Right lobe of liver (tissue), 6 donors: ENCODE measurements at regions not wholly inside any gene's neighbourhood (a gene's known extent, or its start where the extent isn't known, plus 50 kb on each side); places are given as distances from the start of the nearest gene placed in this dataset.

Experiments used
- ATAC-seq, 4 donors: fragments of 200-7000 bp; cut with Tn5 transposase; one replicate each; pipeline ENCODE4 v1.9.1; 2020; ENCODE audit warnings: mild to moderate bottlenecking in 4 of 4, moderate library complexity in 4 of 4
- DNase-seq, 3 donors: peaks; one replicate each; pipeline ENCODE4 v3.0.0-alpha.2; 2020
- H3K27ac ChIP-seq, 3 donors: fragments of 200-600 bp; one replicate each; pipeline ENCODE4 v1.8.0; 2022
- H3K27me3 ChIP-seq, 2 donors: fragments of 200-600 bp; one replicate each; pipeline ENCODE4 v1.8.0; 2022
- H3K36me3 ChIP-seq, 4 donors: fragments of 200-600 bp; sonication (generic) in 1 of 4; one replicate each; pipeline versions ENCODE4 v1.5.1 to v1.8.0; 2017 to 2022; ENCODE audit warnings: control low read depth in 1 of 4
- H3K4me1 ChIP-seq, 4 donors: fragments of 200-600 bp; sonication (generic) in 1 of 4; one replicate each; pipeline versions ENCODE4 v1.5.1 to v1.8.0; 2017 to 2022; ENCODE audit warnings: control low read depth in 1 of 4
- H3K4me3 ChIP-seq, 3 donors: fragments of 200-600 bp; one replicate each; pipeline ENCODE4 v1.8.0; 2022
- H3K9me3 ChIP-seq, 4 donors: fragments of 200-600 bp; sonication (generic) in 1 of 4; one replicate each; pipeline versions ENCODE4 v1.5.1 to v1.8.0; 2017 to 2022; ENCODE audit warnings: control low read depth in 1 of 4
- CTCF ChIP-seq, 4 donors: fragments of 200-600 bp in 3 of 4; fragments of 450-650 bp in 1 of 4; IDR thresholded peaks; one replicate each; pipeline versions ENCODE4 v1.5.1 to v1.8.0; 2016 to 2022; ENCODE audit warnings: antibody characterized with exemption in 4 of 4, mild to moderate bottlenecking in 2 of 4
- POLR2A ChIP-seq: fragments of 450-650 bp; IDR thresholded peaks from one replicate; pipeline ENCODE4 v1.6.1; 2017; ENCODE audit warnings: antibody characterized with exemption, mild to moderate bottlenecking
- WGBS: methylation state at CpG from one replicate; pipeline ENCODE4 v1.1.6; 2018; ENCODE audit warnings: low coverage, low lambda C conversion rate; ENCODE audit not compliant: insufficient coverage; ENCODE audit errors: missing lambda C conversion rate; 5-methylcytosine and 5-hydroxymethylcytosine counted together
- intact Hi-C, 2 donors: fragments of 100-400 bp; cut with DNase I; formaldehyde crosslinking; loops; one replicate each; pipeline versions ENCODE4 v1.11.2 to v1.14.1; 2022
- donor health status: DM: no; HTN: yes; CAD: no.
- donor health status: DM: no; HTN: no; CAD: no.
- donor health status: DM: no; HTN: no; CAD: no.
- donor health status: DM: no; HTN: yes; CAD: no.
- donor health status: DM: no; HTN: yes; CAD: no.

GRCh38 chr13:56700324-56700723 lies 440.4 kb upstream of the PRR20A start:
- no peaks in the 10 kb centered on the region for H3K4me1 ChIP-seq
- H3K27ac ChIP-seq = no peak overlapping the region
- intact Hi-C loops = no loop called here
- H3K4me3 ChIP-seq = no peak overlapping the region
- H3K36me3 ChIP-seq = no peaks in the 10 kb centered on the region
- H3K9me3 ChIP-seq = no peaks in the 10 kb centered on the region
- WGBS = 61% methylated on average over 4 of the region's 4 CpGs
- TF ChIP-seq POLR2A = no peak
- TF ChIP-seq CTCF (IDR thresholded peaks at IDR 0.05) = no peak
- no peak for ATAC-seq
- no peaks in the 10 kb centered on the region for H3K27me3 ChIP-seq
- DNase-seq = no peak

GRCh38 chr13:56706485-56706884 lies 434.2 kb upstream of the PRR20A start:
- Histone ChIP-seq H3K27ac (no peak overlapping the region), H3K36me3 (no peaks in the 10 kb centered on the region), H3K27me3 (no peaks in the 10 kb centered on the region), H3K4me3 (no peak overlapping the region), H3K9me3 (no peaks in the 10 kb centered on the region), H3K4me1 (no peaks in the 10 kb centered on the region)
- no peak for ATAC-seq
- intact Hi-C loops = no loop called here
- TF ChIP-seq POLR2A (no peak), CTCF (IDR thresholded peaks at IDR 0.05) (no peak)
- DNase-seq = no peak
- 36% methylated on average over 2 of the region's 2 CpGs for WGBS

GRCh38 chr13:56713656-56714055 lies 427.1 kb upstream of the PRR20A start:
- Histone ChIP-seq H3K4me1 (no peaks in the 10 kb centered on the region), H3K36me3 (no peaks in the 10 kb centered on the region), H3K4me3 (no peak overlapping the region), H3K9me3 (no peaks in the 10 kb centered on the region), H3K27ac (no peak overlapping the region), H3K27me3 (no peaks in the 10 kb centered on the region)
- no peak for ATAC-seq
- intact Hi-C loops = no loop called here
- 66% methylated on average over 2 of the region's 2 CpGs for WGBS
- TF ChIP-seq CTCF (IDR thresholded peaks at IDR 0.05) (no peak), POLR2A (no peak)
- no peak for DNase-seq

- H3K4me1 ChIP-seq = no peaks in the 10 kb centered on the region
- no peaks in the 10 kb centered on the region for H3K9me3 ChIP-seq
- no peak for TF ChIP-seq POLR2A
- ATAC-seq (no peak), DNase-seq (no peak)
- no peaks in the 10 kb centered on the region for H3K27me3 ChIP-seq
- intact Hi-C loops = no loop called here
- H3K36me3 ChIP-seq = no peaks in the 10 kb centered on the region
- no peak overlapping the region for H3K27ac ChIP-seq
- no peak overlapping the region for H3K4me3 ChIP-seq
- 50% methylated on average over 1 of the region's 1 CpG for WGBS
These were observed 421.9 kb upstream of the PRR20A start for GRCh38 chr13:56718791-56719190.

- no peaks in the 10 kb centered on the region for H3K4me1 ChIP-seq
These were observed 419.9 kb upstream of the PRR20A start for GRCh38 chr13:56720841-56721240.

More at GRCh38 chr13:56720841-56721240, 419.9 kb upstream of the PRR20A start:
- no peaks in the 10 kb centered on the region for H3K9me3 ChIP-seq
- H3K27me3 ChIP-seq = no peaks in the 10 kb centered on the region
- H3K4me3 ChIP-seq = no peak overlapping the region
- no peaks in the 10 kb centered on the region for H3K36me3 ChIP-seq
- WGBS = 53% methylated on average over 1 of the region's 1 CpG
- no peak overlapping the region for H3K27ac ChIP-seq
- ATAC-seq = no peak
- TF ChIP-seq CTCF (IDR thresholded peaks at IDR 0.05) = no peak
- TF ChIP-seq POLR2A = no peak
- intact Hi-C loops = no loop called here
- DNase-seq = no peak
